Glutamatergic neuron (in vitro differentiated cells): ENCODE measurements at regions not wholly inside any gene's neighbourhood (a gene's known extent, or its start where the extent isn't known, plus 50 kb on each side); places are given as distances from the start of the nearest gene placed in this dataset.

Source experiments
- DNase-seq: peaks from one replicate; pipeline ENCODE4 v3.0.0; 2022
- H3K27ac Mint-ChIP-seq: one replicate; pipeline ENCODE4 v1.8.0; 2020; ENCODE audit warnings: mild to moderate bottlenecking, mixed read lengths, inconsistent platforms; ENCODE audit not compliant: unreplicated experiment
- H3K27me3 Mint-ChIP-seq: one replicate; pipeline ENCODE4 v1.8.0; 2020; ENCODE audit warnings: mild to moderate bottlenecking, moderate library complexity, mixed read lengths, inconsistent platforms; ENCODE audit not compliant: unreplicated experiment
- H3K36me3 Mint-ChIP-seq: one replicate; pipeline ENCODE4 v1.8.0; 2020; ENCODE audit warnings: mild to moderate bottlenecking, mixed read lengths, inconsistent platforms; ENCODE audit not compliant: unreplicated experiment
- H3K4me1 Mint-ChIP-seq: one replicate; pipeline ENCODE4 v1.8.0; 2020; ENCODE audit warnings: mild to moderate bottlenecking, low read depth, mixed read lengths, inconsistent platforms; ENCODE audit not compliant: unreplicated experiment
- H3K4me3 Mint-ChIP-seq: one replicate; pipeline ENCODE4 v1.8.0; 2020; ENCODE audit warnings: mild to moderate bottlenecking, mixed read lengths, inconsistent platforms; ENCODE audit not compliant: unreplicated experiment
- H3K9me3 Mint-ChIP-seq: one replicate; pipeline ENCODE4 v1.8.0; 2020; ENCODE audit warnings: mild to moderate bottlenecking, moderate library complexity, mixed read lengths, inconsistent platforms; ENCODE audit not compliant: unreplicated experiment
- CTCF ChIP-seq: fragments of 200-600 bp; sonication (generic); IDR thresholded peaks from one replicate; pipeline ENCODE4 v1.5.0; 2021; ENCODE audit not compliant: partially characterized antibody, unreplicated experiment

GRCh38 chr6:170114187-170114945 lies 176.5 kb downstream of the DLL1 start:
- H3K9me3 Mint-ChIP-seq = peaks cover 4% of the 10 kb centered on the region
- peaks cover 15% of the 10 kb centered on the region for H3K36me3 Mint-ChIP-seq
- DNase-seq = no peak
- TF ChIP-seq CTCF = no peak
- peak overlapping the region; percentile 22 for H3K27ac Mint-ChIP-seq
- no peaks in the 10 kb centered on the region for H3K4me1 Mint-ChIP-seq
- H3K4me3 Mint-ChIP-seq = no peak overlapping the region
- H3K27me3 Mint-ChIP-seq = peaks cover 4% of the 10 kb centered on the region

GRCh38 chr6:170113141-170113540 lies 177.7 kb downstream of the DLL1 start:
- peaks cover 3% of the 10 kb centered on the region for H3K4me1 Mint-ChIP-seq
- no peak for DNase-seq
- no peak overlapping the region for H3K4me3 Mint-ChIP-seq
- H3K36me3 Mint-ChIP-seq = peaks cover 12% of the 10 kb centered on the region
- H3K9me3 Mint-ChIP-seq = peaks cover 4% of the 10 kb centered on the region
- H3K27ac Mint-ChIP-seq = no peak overlapping the region
- H3K27me3 Mint-ChIP-seq = peaks cover 4% of the 10 kb centered on the region
- no peak for TF ChIP-seq CTCF

GRCh38 chr6:170112583-170112860 lies 178.4 kb downstream of the DLL1 start:
- H3K36me3 Mint-ChIP-seq = peaks cover 12% of the 10 kb centered on the region
- H3K9me3 Mint-ChIP-seq = peaks cover 4% of the 10 kb centered on the region
- H3K4me1 Mint-ChIP-seq = peaks cover 3% of the 10 kb centered on the region
- H3K4me3 Mint-ChIP-seq = no peak overlapping the region
- no peak for DNase-seq
- H3K27me3 Mint-ChIP-seq = peaks cover 6% of the 10 kb centered on the region
- no peak overlapping the region for H3K27ac Mint-ChIP-seq
- TF ChIP-seq CTCF = no peak

GRCh38 chr6:170111816-170112582 lies 178.9 kb downstream of the DLL1 start:
- Mint-ChIP-seq H3K4me3 (no peak overlapping the region), H3K36me3 (peaks cover 12% of the 10 kb centered on the region), H3K27ac (no peak overlapping the region), H3K4me1 (peaks cover 3% of the 10 kb centered on the region), H3K27me3 (peaks cover 6% of the 10 kb centered on the region), H3K9me3 (peaks cover 4% of the 10 kb centered on the region)
- no peak for DNase-seq
- no peak for TF ChIP-seq CTCF

GRCh38 chr6:170111141-170111664 lies 179.7 kb downstream of the DLL1 start:
- Mint-ChIP-seq H3K9me3 (peaks cover 6% of the 10 kb centered on the region), H3K27ac (no peak overlapping the region), H3K36me3 (peaks cover 12% of the 10 kb centered on the region), H3K4me1 (peaks cover 3% of the 10 kb centered on the region), H3K27me3 (peaks cover 8% of the 10 kb centered on the region), H3K4me3 (no peak overlapping the region)
- no peak for DNase-seq
- no peak for TF ChIP-seq CTCF
